HFFc6 (cell line): ENCODE measurements at regions not wholly inside any gene's neighbourhood (a gene's known extent, or its start where the extent isn't known, plus 50 kb on each side); places are given as distances from the start of the nearest gene placed in this dataset.

Experiments used
- DNase-seq: peaks from one replicate; pipeline ENCODE4 v3.0.0-alpha.2; 2018
- H3K27ac Mint-ChIP-seq: 2 replicates; pipeline ENCODE4 v1.8.0; 2020; ENCODE audit warnings: mild to moderate bottlenecking, mixed read lengths
- H3K27me3 Mint-ChIP-seq: 2 replicates; pipeline ENCODE4 v1.8.0; 2021; ENCODE audit warnings: mild to moderate bottlenecking, moderate library complexity, mixed read lengths; ENCODE audit not compliant: insufficient read depth
- H3K36me3 Mint-ChIP-seq: 2 replicates; pipeline ENCODE4 v1.8.0; 2021; ENCODE audit warnings: low read depth, mixed read lengths
- H3K4me1 Mint-ChIP-seq: 2 replicates; pipeline ENCODE4 v1.8.0; 2020; ENCODE audit warnings: low read depth, mixed read lengths
- H3K4me3 Mint-ChIP-seq: 2 replicates; pipeline ENCODE4 v1.8.0; 2020; ENCODE audit warnings: mild to moderate bottlenecking, moderate library complexity, mixed read lengths
- H3K9me3 Mint-ChIP-seq: 2 replicates; pipeline ENCODE4 v1.8.0; 2020; ENCODE audit warnings: mild to moderate bottlenecking, mixed read lengths
- CTCF ChIP-seq: fragments of 200-600 bp; sonication (generic); IDR thresholded peaks from 2 replicates; pipeline ENCODE4 v1.5.0; 2021; ENCODE audit warnings: antibody characterized with exemption, mild to moderate bottlenecking

GRCh38 chr7:9761224-9761623 is 1212.4 kb upstream of the PHF14 start:
- Mint-ChIP-seq H3K9me3 (peaks cover 9% of the 10 kb centered on the region), H3K36me3 (no peaks in the 10 kb centered on the region), H3K27me3 (no peaks in the 10 kb centered on the region), H3K4me1 (no peaks in the 10 kb centered on the region), H3K27ac (no peak overlapping the region), H3K4me3 (no peak overlapping the region)
- no peak for DNase-seq
- TF ChIP-seq CTCF = no peak

GRCh38 chr7:9776900-9777299 is 1196.8 kb upstream of the PHF14 start:
- no peak for DNase-seq
- Mint-ChIP-seq H3K27me3 (no peaks in the 10 kb centered on the region), H3K27ac (no peak overlapping the region), H3K9me3 (peaks cover 55% of the 10 kb centered on the region), H3K36me3 (no peaks in the 10 kb centered on the region), H3K4me3 (no peak overlapping the region), H3K4me1 (no peaks in the 10 kb centered on the region)
- TF ChIP-seq CTCF = no peak

- no peak for TF ChIP-seq CTCF
- no peaks in the 10 kb centered on the region for H3K4me1 Mint-ChIP-seq
- DNase-seq = no peak
- H3K27ac Mint-ChIP-seq = no peak overlapping the region
- no peaks in the 10 kb centered on the region for H3K36me3 Mint-ChIP-seq
- peaks cover 49% of the 10 kb centered on the region for H3K9me3 Mint-ChIP-seq
- no peak overlapping the region for H3K4me3 Mint-ChIP-seq
- no peaks in the 10 kb centered on the region for H3K27me3 Mint-ChIP-seq
Observed at GRCh38 chr7:9778367-9778766, 1195.3 kb upstream of the PHF14 start.

- DNase-seq = no peak
- H3K27ac Mint-ChIP-seq = no peak overlapping the region
- H3K4me1 Mint-ChIP-seq = no peaks in the 10 kb centered on the region
- peaks cover 38% of the 10 kb centered on the region for H3K9me3 Mint-ChIP-seq
- no peaks in the 10 kb centered on the region for H3K27me3 Mint-ChIP-seq
- no peak overlapping the region for H3K4me3 Mint-ChIP-seq
- no peak for TF ChIP-seq CTCF
- no peaks in the 10 kb centered on the region for H3K36me3 Mint-ChIP-seq
Observed at GRCh38 chr7:9781710-9782109, 1192.0 kb upstream of the PHF14 start.

- Mint-ChIP-seq H3K9me3 (peaks cover 38% of the 10 kb centered on the region), H3K27ac (no peak overlapping the region)
Observed at GRCh38 chr7:9782275-9782674, 1191.4 kb upstream of the PHF14 start.

More at GRCh38 chr7:9782275-9782674, 1191.4 kb upstream of the PHF14 start:
- Mint-ChIP-seq H3K27me3 (no peaks in the 10 kb centered on the region), H3K36me3 (no peaks in the 10 kb centered on the region), H3K4me1 (no peaks in the 10 kb centered on the region), H3K4me3 (no peak overlapping the region)
- TF ChIP-seq CTCF = no peak
- DNase-seq = no peak
